HG03025 (cell line): ENCODE measurements at regions not wholly inside any gene's neighbourhood (a gene's known extent, or its start where the extent isn't known, plus 50 kb on each side); places are given as distances from the start of the nearest gene placed in this dataset.

Experiments
- ATAC-seq: cut with Tn5 transposase; IDR thresholded peaks from one replicate; pipeline ENCODE4 v1.9.1; 2021; ENCODE audit warnings: mild to moderate bottlenecking, moderate library complexity; ENCODE audit not compliant: unreplicated experiment, low FRiP score

DNA sequence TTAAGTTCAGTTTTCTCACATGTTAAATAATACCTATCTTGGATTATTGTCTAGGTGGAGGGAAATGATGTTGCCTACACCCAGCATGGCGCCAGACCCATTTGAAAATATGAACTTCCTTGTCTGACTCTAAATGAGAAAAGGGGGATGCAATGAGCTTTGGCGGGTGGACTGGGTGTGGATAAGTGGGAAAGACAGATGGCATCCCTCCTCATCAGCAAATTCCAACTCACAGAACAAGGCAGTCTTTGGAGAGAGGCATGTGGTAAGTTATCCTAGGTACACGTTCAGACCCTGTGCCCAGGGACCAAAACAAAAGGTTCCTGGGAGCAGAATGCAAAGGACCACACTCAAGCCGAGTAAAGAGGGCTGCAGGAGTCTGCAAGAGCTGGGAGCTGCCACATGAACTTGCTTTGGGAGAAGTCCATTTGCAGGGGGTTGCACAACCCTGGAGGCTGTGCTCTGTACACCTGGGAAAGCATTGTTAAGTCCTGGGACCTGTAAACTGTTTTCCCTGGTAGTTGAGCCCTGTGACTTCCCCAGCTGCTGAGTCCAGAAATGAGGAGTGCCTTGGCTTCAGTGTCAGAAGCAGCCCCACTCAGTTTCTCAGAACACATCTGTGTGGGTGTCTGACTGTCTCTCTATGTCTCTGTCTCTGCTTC lies 102.3 kb upstream of the TPM1 start:
- no peak for ATAC-seq

DNA sequence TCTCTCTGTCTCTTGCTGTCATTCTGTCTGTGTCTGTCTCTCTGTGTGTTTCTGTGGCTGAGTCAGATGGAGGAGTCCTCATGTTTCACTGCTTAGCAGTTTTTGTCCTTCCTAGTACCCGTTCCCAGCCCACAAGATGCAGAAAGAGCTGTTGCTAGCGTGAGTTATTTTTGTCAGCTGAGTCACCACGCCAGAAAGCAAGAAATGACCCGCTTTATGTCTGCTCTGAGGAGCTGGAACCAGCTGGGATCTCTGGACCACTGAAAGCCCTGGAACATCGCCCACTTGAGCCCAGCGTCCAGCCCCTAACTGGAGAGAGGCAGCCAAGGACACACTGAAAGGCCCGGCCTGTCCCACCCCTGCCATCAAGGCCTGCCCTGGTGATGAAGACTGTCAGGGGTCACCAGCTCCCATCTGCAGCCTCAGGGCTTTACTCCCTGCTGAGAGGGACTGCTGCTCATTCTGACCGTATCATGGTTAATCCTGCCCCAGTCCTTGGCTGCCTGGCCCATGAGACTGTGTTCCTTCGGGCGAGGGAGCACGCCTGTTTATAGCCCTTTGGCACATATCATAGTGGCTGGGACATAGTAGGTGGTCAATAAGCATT lies 101.7 kb upstream of the TPM1 start:
- ATAC-seq = peak; percentile 49

DNA sequence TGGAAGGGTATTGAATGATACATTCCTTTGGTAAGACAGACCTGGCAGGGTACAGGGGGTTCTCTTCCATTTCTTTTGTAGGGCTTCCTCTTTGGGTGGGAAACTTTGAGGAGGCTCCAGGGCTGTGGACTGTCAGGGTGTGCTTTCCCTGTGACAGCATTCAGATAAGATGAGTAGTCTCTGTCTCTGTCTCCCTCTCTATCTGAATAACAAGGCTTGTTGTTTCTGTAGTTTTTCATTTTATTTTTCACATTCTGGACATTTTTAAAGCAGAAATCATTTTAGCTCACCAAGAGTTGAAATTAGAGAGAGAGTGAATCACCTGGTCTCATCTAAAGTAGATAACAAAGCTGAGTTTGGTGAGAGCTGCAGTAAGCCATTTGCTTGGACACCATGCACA lies 100.8 kb upstream of the TPM1 start:
- ATAC-seq = no peak

DNA sequence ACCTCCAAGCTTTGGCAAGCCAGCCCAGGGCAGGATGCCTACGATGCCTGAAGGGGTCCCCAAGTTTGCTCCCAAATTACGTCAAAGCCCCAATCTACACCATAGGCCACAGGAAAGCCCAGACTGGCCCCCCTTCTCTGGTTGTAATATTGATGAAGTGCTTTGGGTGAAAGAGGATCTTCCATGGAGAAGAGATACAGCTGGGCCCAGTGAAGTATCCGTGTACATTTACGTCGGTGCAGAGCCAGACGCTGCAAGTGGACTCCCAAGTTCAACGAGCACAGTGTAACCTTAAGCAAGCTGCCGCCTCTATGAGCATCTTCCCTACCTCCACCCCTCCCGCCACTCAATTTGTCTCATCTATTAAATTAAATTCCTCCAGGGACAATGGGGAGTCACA lies 100.1 kb upstream of the TPM1 start:
- ATAC-seq = no peak

DNA sequence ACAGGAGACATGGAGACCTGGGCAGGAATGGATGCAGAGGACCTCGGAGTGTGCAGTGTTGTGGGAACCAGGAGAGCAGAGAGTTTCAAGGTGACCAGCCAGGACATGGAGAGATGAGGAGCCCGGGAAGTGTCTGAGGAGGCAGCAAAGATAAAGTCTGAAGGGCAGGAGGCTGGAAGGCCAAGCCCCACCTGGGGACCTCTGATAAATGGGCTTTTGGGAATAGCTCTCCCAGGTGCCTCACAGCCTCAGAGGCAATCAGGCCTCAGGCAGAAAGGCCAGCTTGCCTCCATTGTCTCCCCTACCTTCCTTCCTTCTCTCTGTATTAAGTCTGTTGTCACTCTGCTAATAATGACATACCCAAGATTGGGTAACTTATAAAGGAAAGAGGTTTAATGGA lies 97.5 kb upstream of the TPM1 start:
- no peak for ATAC-seq

DNA sequence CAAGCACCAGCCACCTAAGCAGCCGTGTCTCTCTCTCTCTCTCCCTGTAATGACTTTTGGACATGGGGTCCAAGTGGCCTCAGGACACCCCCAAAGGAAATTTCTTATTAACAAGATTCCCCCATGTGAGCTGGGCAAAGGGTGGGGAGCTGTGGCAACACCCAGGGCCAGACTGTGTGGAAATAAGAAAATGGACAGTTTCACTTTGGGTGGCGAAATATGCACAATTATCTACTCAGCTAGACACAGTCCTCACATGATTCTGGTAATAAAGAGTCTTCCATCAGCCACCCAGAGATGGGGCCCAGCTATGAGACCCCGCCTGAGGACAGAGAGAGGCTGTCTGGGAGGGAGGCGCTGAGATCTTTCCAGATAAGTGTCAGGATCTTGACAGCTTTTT lies 96.8 kb upstream of the TPM1 start:
- no peak for ATAC-seq

DNA sequence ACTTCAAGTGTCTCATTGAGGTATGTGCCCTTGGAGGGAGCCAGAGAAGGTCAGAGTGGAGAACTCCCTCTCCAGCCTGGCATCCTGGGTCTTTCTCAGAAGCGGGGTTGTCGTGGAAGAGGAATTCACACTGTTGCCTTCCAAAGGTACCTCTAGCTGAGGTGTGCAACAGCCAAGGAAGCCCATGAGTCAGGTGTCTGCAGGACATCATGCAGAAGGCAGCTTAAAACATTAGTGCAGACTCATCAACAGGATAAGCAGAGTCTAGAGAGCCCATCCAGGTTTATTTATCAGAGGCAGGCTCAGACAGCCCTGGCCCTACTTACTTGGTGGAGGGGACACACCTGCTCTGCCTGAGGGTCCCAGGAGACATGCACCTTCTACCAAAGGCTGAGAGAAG lies 95.6 kb upstream of the TPM1 start:
- no peak for ATAC-seq

DNA sequence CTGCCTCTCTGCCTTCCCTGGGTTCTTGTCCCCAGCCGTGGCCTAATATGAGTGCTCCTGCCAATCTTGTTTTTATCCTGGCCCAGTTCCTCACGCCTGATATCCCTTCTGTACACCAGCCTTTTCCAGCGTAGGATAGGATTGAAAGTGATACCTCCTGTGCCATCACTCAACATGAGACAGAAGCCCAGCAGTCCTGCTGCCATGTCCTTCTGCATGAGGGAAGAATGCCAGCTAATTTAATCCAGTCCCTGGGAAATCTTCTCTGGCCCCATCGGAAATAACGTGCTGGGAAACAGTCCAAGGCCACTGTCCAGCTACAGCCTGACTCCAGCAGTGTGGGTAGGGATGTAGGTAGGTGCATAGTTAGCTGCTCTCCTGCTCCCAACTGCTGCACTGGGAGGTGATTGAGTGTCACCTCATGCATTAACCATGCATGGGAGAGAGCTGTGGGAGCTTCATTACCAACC lies 92.0 kb upstream of the TPM1 start:
- no peak for ATAC-seq

DNA sequence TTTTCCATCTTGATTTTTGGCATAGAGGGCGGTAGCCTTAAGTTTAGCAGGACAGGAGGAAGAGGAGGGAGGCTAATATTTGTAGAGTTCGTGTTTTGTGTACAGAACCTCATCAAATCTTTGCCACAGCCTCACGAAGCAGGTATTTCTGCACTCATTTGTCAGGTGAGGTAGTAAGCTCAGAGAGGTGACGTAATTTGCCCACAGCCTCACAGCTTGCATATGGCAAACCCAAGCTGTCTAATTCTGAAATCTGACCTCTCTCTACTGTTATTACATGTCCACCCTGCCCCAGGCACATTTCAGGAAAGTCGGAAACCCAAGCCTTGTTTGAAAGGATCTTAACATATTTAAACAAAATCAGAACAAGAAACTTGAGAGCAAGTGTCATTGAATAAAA lies 91.1 kb upstream of the TPM1 start:
- ATAC-seq = no peak

DNA sequence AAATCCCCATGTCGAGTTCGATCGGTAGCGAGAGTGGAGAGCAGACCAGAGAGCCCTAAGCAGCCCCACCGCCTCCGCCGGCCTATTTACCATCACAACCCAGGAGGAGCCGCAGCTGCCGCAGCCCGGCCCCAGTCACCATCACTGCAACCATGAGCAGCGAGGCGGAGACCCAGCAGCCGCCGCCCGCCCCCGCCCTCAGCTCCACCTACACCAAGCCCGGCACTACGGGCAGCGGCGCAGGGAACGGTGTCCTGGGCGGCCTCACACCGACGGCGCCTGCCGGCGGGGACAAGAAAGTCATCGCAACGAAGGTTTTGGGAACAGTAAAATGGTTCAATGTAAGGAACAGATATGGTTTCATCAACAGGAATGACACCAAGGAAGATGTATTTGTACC lies 89.5 kb upstream of the TPM1 start:
- no peak for ATAC-seq

DNA sequence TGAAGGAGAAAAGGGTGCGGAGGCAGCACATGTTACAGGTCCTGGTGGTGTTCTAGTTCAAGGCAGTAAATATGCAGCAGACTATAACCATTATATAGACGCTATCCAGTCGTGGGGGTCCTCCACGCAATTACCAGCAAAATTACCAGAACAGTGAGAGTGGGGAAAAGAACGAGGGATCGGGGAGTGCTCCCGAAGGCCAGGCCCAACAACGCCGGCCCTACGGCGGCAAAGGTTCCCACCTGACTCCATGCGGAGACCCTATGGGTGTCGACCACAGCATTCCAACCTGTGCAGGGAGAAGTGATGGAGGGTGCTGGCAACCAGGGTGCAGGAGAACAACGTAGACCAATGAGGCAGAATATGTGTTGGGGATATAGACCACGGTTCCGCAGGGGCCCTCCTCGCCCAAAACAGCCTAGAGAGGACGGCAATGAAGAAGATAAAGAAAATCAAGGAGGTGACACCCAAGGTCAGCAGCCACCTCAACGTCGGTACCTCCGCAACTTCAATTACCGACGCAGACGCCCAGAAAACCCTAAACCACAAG lies 89.0 kb upstream of the TPM1 start:
- ATAC-seq = no peak

DNA sequence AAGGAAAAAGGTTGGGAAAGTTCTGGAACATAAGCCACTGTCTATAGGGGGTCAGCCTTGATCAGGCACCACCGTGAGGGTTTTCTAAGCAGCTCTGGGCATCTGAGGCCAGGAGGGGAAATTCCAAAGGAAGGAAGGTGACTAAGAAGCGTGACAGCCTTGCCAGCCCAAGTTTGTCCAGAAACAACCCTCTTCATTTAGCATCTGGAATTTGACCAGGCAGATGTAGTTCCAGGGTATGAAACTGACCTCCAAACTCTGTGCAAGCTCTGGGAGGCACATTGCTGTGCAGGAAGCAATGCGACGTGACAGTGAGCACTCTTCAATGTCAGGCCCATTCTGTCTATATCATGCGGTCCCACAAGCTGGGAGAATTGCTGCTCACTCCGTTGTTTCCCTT lies 85.4 kb upstream of the TPM1 start:
- ATAC-seq = no peak

DNA sequence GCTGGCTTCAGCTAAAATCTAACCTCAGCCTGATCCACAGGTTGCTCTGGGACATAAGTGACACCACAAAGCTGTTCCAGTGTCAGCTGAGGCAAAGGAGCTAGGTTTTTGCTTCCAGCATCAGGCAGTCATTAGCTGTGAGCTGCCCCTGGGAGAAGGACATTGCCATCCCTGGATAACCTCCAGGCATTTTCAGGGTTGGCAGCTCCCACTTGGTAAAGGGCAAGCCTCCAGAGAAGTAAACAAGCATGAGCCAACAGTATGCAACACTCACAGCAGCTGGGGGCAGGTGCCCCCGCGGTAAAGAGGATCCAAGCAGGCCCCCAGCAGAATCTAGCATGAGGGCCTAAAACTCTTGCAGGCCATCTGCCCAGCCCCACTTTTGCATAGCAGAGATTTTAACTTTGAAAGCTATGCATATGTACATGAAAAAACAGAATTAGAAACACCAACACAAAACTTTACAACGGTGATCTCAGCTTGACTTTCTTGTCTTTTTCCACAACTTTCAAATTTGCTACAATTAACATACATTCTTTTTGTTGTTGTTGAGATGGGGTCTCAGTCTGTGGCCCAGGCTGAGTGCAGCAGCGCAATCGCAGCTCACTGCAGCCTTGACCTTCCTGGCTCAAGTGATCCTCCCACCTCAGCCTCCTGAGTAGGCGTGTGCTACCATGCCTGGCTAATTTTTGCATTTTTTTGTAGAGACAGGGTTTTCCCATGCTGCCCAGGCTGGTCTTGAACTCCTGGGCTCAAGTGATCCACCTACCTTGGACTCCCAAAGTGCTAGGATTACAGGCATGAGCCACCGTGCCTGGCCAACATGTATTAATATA lies 83.8 kb upstream of the TPM1 start:
- ATAC-seq = no peak

DNA sequence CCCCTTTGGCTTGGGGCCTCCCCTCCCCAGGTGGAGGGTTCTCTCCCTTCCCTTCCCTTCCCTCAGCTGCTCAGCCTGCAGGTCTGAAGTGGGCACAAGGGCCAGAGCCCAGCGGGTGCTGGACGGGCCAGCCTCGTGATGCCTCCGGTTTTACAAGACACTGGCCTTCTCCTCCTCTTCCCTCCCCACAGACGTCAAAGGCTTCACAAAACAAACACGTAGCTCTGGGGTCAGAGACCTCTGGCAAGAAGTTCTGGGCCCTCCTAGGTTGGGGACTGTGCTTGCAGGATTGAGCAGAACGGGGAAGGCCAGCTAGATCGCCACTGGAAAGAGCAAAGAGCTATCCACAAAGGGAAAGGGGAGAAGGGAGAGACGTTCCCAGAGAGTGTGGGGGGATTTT lies 81.4 kb upstream of the TPM1 start:
- no peak for ATAC-seq

DNA sequence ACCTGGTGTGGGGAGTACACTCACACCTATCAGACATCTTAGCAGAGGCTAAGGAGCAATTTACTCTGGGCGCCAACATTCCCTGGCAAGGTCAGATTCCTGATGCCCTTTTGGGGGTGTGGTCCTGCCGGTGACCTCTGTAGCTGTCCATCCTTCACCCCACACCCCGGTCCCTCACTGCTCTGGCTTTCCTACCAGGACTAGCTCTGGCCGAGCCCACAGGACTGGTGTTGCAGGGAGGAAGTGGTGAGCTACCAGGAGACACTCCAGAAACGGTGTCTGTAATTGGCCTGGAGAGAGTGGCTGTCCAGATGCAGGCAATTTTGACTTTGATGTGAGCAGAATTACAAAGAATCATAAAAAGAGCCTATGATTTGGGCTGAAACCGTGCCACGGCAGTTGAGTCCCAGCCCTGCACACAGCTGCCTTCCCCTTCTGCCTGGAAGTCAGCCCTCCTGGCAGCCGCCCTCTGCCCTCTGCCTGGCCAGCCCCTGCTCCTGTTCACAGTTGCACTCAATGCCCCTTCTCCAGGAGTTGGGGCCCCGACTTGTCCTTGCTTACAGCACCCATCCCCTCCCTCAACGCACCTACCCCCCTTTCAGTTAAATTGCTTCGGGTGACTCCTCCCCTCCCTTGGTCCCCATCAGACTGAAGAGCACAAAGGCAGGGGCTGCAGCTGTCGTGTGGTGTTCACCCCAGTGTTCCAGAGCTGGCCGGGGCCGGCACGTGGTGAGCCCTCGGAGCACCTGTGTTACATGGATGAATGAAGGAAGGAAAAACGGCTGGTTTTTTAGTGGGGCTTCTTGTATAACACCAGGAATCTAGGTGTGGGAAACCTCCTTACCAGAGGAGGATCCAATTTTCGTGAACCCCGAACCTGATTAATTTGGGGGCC lies 80.2 kb upstream of the TPM1 start:
- ATAC-seq = no peak

DNA sequence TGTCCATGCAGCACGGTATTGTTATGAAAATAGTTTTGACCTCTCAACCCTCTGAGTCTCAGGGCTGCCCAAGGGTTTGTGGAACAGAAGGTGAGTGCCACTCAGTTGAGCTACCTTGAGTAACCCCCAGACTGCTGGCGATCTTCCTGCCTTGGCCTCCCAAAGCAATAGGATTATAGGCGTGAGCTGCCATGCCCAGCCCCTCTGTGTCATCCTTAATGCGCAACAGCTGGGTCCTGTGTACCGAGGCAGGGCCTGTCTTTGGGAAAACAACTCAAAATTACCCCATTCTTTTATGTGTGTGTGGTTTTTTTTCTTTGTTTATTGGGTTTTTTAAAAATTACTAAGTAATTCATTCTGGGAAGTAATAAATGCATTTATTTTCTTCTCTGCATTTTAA lies 78.3 kb upstream of the TPM1 start:
- ATAC-seq = no peak

DNA sequence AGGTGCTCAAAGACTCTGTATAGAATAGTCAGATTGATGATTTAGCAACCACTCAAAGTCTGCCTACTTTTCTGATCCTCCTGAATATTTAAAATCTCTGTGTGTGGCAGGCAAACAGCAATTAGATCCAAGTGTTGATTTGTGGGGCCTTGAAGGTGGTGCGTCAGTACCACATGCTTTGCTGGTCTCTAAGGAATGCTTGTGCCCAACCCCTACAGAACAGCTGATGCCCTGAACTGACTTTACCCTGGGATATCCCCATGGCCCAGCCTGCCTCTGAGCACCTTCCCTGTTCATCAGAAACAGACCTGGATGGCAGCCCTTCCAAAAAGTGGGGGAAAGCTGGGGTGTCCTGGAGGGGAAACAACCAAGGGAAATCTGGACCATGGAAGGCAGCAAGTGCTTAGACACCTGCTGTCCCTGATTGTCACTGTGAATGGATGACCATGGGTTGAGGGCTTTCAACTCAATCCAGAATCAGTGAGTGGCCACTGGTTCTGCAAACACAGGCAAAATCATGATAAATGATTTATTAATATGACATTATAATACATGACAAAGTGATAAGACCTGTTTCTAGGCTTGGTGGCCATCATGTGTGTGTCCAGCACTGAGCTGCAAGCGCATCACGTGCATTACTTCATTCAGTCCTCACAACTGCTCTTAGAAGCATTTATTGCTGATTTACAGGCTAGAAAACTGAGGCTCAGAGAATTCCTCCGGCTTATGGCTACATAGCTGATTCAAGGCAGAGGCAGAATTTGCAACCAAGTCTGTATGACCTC lies 76.1 kb upstream of the TPM1 start:
- ATAC-seq = no peak

DNA sequence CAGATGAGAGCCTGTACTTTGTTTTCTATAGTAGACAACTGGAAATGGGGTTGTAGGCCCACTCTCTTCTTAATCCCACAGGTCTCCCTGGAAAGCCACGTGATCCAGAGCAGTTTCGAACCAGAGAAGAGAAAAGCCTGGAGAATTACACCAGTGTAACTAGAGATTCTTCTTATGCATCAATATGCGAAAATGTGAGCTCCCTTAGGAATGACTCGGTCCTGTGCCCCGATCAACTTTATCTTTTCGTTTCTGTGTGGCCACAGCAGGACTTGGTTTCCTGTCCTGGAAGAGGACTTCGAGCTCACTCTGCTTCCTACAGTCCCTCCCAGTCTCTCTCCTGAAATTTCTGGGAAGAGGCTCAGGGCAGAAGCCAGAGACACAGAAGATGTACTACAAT lies 73.8 kb upstream of the TPM1 start:
- ATAC-seq = no peak

DNA sequence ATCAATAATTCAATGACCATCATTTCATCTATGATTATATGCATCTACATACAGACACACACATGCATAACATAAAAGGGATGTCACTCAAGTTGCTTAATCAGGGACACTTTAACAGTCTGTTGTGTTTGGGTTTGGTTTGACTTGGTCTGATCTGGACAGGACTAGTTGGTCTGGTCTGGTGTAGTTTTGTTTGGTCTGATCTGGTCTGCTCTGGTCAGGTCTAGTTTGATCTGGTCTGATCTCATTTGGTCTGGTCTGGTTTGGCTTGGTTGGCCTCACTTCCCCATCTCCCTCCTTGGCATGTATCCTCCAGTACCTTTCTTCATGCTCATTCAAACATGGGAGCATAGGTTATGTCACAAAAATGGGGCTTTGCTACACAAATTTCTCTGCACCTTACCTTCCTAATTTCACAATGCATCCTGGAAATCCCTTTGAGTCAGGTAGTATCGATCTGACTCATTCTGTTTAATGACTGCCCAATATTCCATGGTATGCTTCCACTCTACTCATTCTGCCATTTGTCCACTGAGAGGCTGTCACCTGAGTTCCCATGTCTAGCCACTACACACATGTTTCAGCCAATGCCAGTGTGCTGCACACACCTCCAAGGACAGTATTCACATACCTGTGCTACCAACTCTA lies 73.0 kb upstream of the TPM1 start:
- ATAC-seq = no peak
